Lower lobe of right lung (tissue), 2 donors: ENCODE measurements at regions not wholly inside any gene's neighbourhood (a gene's known extent, or its start where the extent isn't known, plus 50 kb on each side); places are given as distances from the start of the nearest gene placed in this dataset.

Experiments
- ATAC-seq, 2 donors: fragments of 200-7000 bp; cut with Tn5 transposase; one replicate each; pipeline ENCODE4 v1.9.1; 2020 to 2022; ENCODE audit warnings: mild to moderate bottlenecking in 2 of 2, moderate library complexity in 2 of 2
- DNase-seq: peaks from one replicate; pipeline ENCODE4 v3.0.0-alpha.2; 2020
- H3K27ac ChIP-seq: fragments of 200-600 bp; one replicate; pipeline ENCODE4 v1.8.0; 2022
- H3K27me3 ChIP-seq: fragments of 200-600 bp; one replicate; pipeline ENCODE4 v1.8.0; 2022; ENCODE audit warnings: low read depth
- H3K36me3 ChIP-seq: fragments of 200-600 bp; one replicate; pipeline ENCODE4 v1.8.0; 2022; ENCODE audit warnings: mild to moderate bottlenecking
- H3K4me1 ChIP-seq: fragments of 200-600 bp; one replicate; pipeline ENCODE4 v1.8.0; 2022
- H3K4me3 ChIP-seq: fragments of 200-600 bp; one replicate; pipeline ENCODE4 v1.8.0; 2022; ENCODE audit warnings: mild to moderate bottlenecking
- H3K9me3 ChIP-seq: fragments of 200-600 bp; one replicate; pipeline ENCODE4 v1.8.0; 2022
- CTCF ChIP-seq: fragments of 200-600 bp; IDR thresholded peaks from one replicate; pipeline ENCODE4 v1.8.0; 2022; ENCODE audit warnings: antibody characterized with exemption, mild to moderate bottlenecking
- intact Hi-C: fragments of 100-400 bp; cut with DNase I; formaldehyde crosslinking; loops from one replicate; pipeline ENCODE4 v1.11.0; 2022
- donor health status: DM: no; HTN: yes; CAD: no; lungs with severe emphysema.

GRCh38 chr15:87570206-87570605, 686.3 kb downstream of the NTRK3 start:
- intact Hi-C loops, result no loop called here
- no peak for ATAC-seq
- Histone ChIP-seq H3K36me3 (no peaks in the 10 kb centered on the region), H3K27ac (no peak overlapping the region), H3K4me1 (no peaks in the 10 kb centered on the region), H3K4me3 (no peak overlapping the region), H3K27me3 (no peaks in the 10 kb centered on the region), H3K9me3 (no peaks in the 10 kb centered on the region)
- no peak for TF ChIP-seq CTCF
- DNase-seq, result no peak

DNA sequence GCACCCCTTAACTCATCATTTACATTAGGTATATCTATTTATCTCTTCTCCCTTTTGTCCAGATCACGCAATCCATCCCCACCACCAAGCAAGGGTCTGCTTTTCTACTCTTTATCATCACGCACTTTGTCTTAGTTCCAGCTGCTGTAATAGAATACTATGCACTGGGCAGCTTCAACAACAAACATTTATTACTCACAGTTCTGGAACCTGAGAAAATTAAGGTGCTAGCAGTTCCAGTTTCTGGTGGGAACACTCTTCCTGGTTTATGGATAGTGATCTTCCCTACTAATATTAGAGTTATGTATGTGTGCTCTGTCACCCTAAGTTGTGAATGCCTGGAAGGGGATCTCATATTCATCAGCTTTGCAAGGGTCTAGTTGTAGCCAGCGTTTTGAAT, 687.0 kb downstream of the NTRK3 start:
- no peak overlapping the region for H3K27ac ChIP-seq
- no peaks in the 10 kb centered on the region for H3K4me1 ChIP-seq
- DNase-seq (no peak), ATAC-seq (no peak)
- H3K27me3 ChIP-seq, result no peaks in the 10 kb centered on the region
- no peaks in the 10 kb centered on the region for H3K9me3 ChIP-seq
- H3K36me3 ChIP-seq, result no peaks in the 10 kb centered on the region
- H3K4me3 ChIP-seq, result no peak overlapping the region
- TF ChIP-seq CTCF, result no peak
- intact Hi-C loops, result no loop called here

DNA sequence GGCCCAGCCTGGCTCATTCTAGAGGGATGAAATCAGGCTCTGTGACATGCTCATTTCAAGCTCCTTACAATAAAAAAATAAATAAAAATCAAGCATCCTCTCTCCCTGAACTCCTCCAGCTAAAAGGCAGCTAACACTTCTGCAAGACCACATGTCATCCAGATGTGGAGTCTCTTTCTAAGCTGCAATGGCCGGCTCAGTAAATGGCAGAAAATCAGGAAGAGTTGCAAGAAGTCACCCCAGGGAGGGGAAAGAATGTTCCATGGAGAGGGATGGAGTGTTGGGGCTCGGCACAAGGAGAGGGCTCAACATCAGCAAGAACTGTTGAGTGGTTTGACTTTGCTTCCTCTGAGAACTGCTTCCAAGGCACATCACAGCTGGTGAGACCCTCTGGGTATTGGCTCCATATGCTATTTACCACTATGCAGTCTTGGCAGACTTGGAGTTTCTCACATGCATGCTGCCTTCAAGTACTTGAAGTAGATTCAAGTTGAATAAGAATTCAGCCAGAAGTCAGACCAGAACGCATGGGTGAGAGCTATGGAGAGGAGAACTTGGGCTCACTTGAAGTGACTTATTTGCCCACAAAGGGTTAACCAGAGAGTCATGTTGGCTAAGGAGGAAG, 689.0 kb downstream of the NTRK3 start:
- H3K4me1 ChIP-seq, result no peaks in the 10 kb centered on the region
- H3K27me3 ChIP-seq, result no peaks in the 10 kb centered on the region
- ATAC-seq (no peak), DNase-seq (no peak)
- no peaks in the 10 kb centered on the region for H3K36me3 ChIP-seq
- H3K4me3 ChIP-seq, result no peak overlapping the region
- H3K27ac ChIP-seq, result no peak overlapping the region
- no peaks in the 10 kb centered on the region for H3K9me3 ChIP-seq
- TF ChIP-seq CTCF, result no peak
- intact Hi-C loops, result no loop called here

GRCh38 chr15:87566236-87566635, 690.3 kb downstream of the NTRK3 start:
- TF ChIP-seq CTCF, result no peak
- H3K27me3 ChIP-seq, result no peaks in the 10 kb centered on the region
- no peaks in the 10 kb centered on the region for H3K4me1 ChIP-seq
- intact Hi-C loops, result no loop called here
- H3K27ac ChIP-seq, result no peak overlapping the region
- DNase-seq (no peak), ATAC-seq (no peak)
- no peaks in the 10 kb centered on the region for H3K36me3 ChIP-seq
- H3K9me3 ChIP-seq, result no peaks in the 10 kb centered on the region
- no peak overlapping the region for H3K4me3 ChIP-seq

- H3K27ac ChIP-seq, result no peak overlapping the region
- H3K36me3 ChIP-seq, result no peaks in the 10 kb centered on the region
- no peaks in the 10 kb centered on the region for H3K27me3 ChIP-seq
- no peaks in the 10 kb centered on the region for H3K4me1 ChIP-seq
- TF ChIP-seq CTCF, result no peak
- no peaks in the 10 kb centered on the region for H3K9me3 ChIP-seq
- intact Hi-C loops, result no loop called here
- no peak overlapping the region for H3K4me3 ChIP-seq
- DNase-seq (no peak), ATAC-seq (no peak)
These were observed 691.9 kb downstream of the NTRK3 start for GRCh38 chr15:87564681-87565080.

DNA sequence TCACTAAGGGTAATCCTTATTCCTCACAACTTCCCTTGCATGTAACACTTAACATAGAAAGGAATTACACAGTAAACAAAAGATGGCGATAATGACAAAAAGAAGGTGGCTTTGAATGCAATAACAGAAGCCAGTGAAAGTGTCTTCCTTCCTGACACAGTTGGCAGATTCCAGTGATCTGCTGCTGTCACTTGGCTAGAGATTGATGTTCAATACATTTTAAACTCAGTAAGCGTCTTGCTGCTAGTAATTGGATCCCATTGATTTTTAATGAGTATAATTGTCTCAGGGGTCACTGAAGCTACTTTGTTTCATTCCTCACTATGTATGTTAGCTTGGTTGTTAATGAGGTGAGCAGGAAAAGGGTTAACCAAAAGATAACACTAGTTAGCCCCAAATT, 692.7 kb downstream of the NTRK3 start:
- no peak for TF ChIP-seq CTCF
- Histone ChIP-seq H3K4me1 (no peaks in the 10 kb centered on the region), H3K36me3 (no peaks in the 10 kb centered on the region), H3K9me3 (no peaks in the 10 kb centered on the region), H3K4me3 (no peak overlapping the region), H3K27ac (no peak overlapping the region), H3K27me3 (no peaks in the 10 kb centered on the region)
- DNase-seq (no peak), ATAC-seq (no peak)
- intact Hi-C loops, result no loop called here
